Esophagus mucosa (tissue), 1 donor: ENCODE measurements at regions not wholly inside any gene's neighbourhood (a gene's known extent, or its start where the extent isn't known, plus 50 kb on each side); places are given as distances from the start of the nearest gene placed in this dataset.
"Not testable (repeated sequence)": the region's sequence is repeated elsewhere in the genome, so short reads cannot be mapped to it uniquely, and the experiment has no call there.

Experiments
- ATAC-seq: fragments of 200-7000 bp; cut with Tn5 transposase; one replicate; pipeline ENCODE4 v1.9.1; 2020
- donor health status: DM: yes; HTN: yes; CAD: no.

- no peak for ATAC-seq
Observed at GRCh38 chr13:22862478-22862877, 318.3 kb upstream of the SGCG start.

- no peak for ATAC-seq
Observed at GRCh38 chr13:22866221-22866620, 314.6 kb upstream of the SGCG start.

GRCh38 chr13:22871231-22871630, 309.5 kb upstream of the SGCG start:
- no peak for ATAC-seq

GRCh38 chr13:22874839-22875238, 305.9 kb upstream of the SGCG start:
- ATAC-seq: peak; percentile 96

GRCh38 chr13:22877421-22877820, 303.4 kb upstream of the SGCG start:
- ATAC-seq: no peak

GRCh38 chr13:22880741-22881720, 299.7 kb upstream of the SGCG start:
- ATAC-seq: no peak

GRCh38 chr13:22881721-22882608, 298.8 kb upstream of the SGCG start:
- not testable (repeated sequence) for ATAC-seq

GRCh38 chr13:22883262-22883840, 297.4 kb upstream of the SGCG start:
- no peak for ATAC-seq

- no peak for ATAC-seq
Observed at GRCh38 chr13:22883956-22884355, 296.8 kb upstream of the SGCG start.

GRCh38 chr13:22886061-22886460, 294.7 kb upstream of the SGCG start:
- not testable (repeated sequence) for ATAC-seq

- not testable (repeated sequence) for ATAC-seq
Observed at GRCh38 chr13:22889376-22889775, 291.4 kb upstream of the SGCG start.

- ATAC-seq: no peak
Observed at GRCh38 chr13:22893204-22893603, 287.6 kb upstream of the SGCG start.

GRCh38 chr13:22893777-22894176, 287.0 kb upstream of the SGCG start:
- ATAC-seq: no peak

GRCh38 chr13:22897571-22898314, 283.0 kb upstream of the SGCG start:
- ATAC-seq: no peak

GRCh38 chr13:22900416-22900951, 280.3 kb upstream of the SGCG start:
- ATAC-seq: not testable (repeated sequence)

GRCh38 chr13:22903301-22903700, 277.5 kb upstream of the SGCG start:
- no peak for ATAC-seq

GRCh38 chr13:22903925-22904324, 276.9 kb upstream of the SGCG start:
- no peak for ATAC-seq

- peak; percentile 85 for ATAC-seq
Observed at GRCh38 chr13:22915442-22916082, 265.2 kb upstream of the SGCG start.

GRCh38 chr13:22916276-22916675, 264.5 kb upstream of the SGCG start:
- not testable (repeated sequence) for ATAC-seq

- peak; percentile 91 for ATAC-seq
Observed at GRCh38 chr13:22925881-22926747, 254.7 kb upstream of the SGCG start.
